Ovary (tissue), 7 donors: ENCODE measurements at regions not wholly inside any gene's neighbourhood (a gene's known extent, or its start where the extent isn't known, plus 50 kb on each side); places are given as distances from the start of the nearest gene placed in this dataset.

Experiments
- DNase-seq, 5 donors: peaks; one replicate each; pipeline ENCODE4 v3.0.0-alpha.2; 2019 to 2020
- H3K27ac ChIP-seq, 2 donors: fragments of 200-600 bp; one replicate each; pipeline versions ENCODE4 v1.5.1 to v1.8.0; 2019 to 2022
- H3K27me3 ChIP-seq: fragments of 200-600 bp; one replicate; pipeline ENCODE4 v1.8.0; 2022
- H3K36me3 ChIP-seq: fragments of 200-600 bp; sonication (generic); one replicate; pipeline ENCODE4 v1.5.1; 2019
- H3K4me1 ChIP-seq: one replicate; pipeline ENCODE4 v1.8.1; 2013; ENCODE audit warnings: mild to moderate bottlenecking, moderate library complexity; ENCODE audit not compliant: insufficient read depth
- H3K4me3 ChIP-seq: fragments of 200-600 bp; sonication (generic); one replicate; pipeline ENCODE4 v1.5.1; 2017
- H3K9me3 ChIP-seq, 2 donors: fragments of 200-600 bp in 1 of 2; sonication (generic) in 1 of 2; one replicate each; pipeline versions ENCODE4 v1.5.1 to v1.8.1; 2013 to 2019; ENCODE audit warnings: mild to moderate bottlenecking in 1 of 2, moderate library complexity in 1 of 2
- EP300 ChIP-seq: sonication (generic); formaldehyde crosslinking; IDR thresholded peaks from one replicate; pipeline ENCODE4 v1.6.1; 2017; ENCODE audit warnings: antibody characterized with exemption
- POLR2A ChIP-seq: fragments of 450-650 bp; IDR thresholded peaks from one replicate; pipeline ENCODE4 v1.6.1; 2017; ENCODE audit warnings: antibody characterized with exemption, mild to moderate bottlenecking, moderate library complexity
- WGBS, 3 donors: extraction: QIAGEN DNeasy Blood & Tissue Kit in 1 of 3; methylation state at CpG; one replicate each; pipeline versions ENCODE4 v1.1.5 to v1.1.7; 2013 to 2017; 5-methylcytosine and 5-hydroxymethylcytosine counted together
- intact Hi-C, 4 donors: fragments of 100-400 bp; cut with DNase I; formaldehyde crosslinking; loops; one replicate each; pipeline versions ENCODE4 v1.11.0 to v1.15.1; 2022 to 2023
- TF ChIP-seq, protein P1 (sequence below), 3 donors: fragments of 450-650 bp in 2 of 3; fragments of 200-600 bp in 1 of 3; IDR thresholded peaks; one replicate each; pipeline versions ENCODE4 v1.5.1 to v1.8.0; 2016 to 2022; ENCODE audit warnings: antibody characterized with exemption in 3 of 3, mild to moderate bottlenecking in 1 of 3
- donor health status: DM: no; HTN: no; CAD: no; lungs with moderate emphysema.
- donor health status: DM: no; HTN: no; CAD: no.
- donor health status: Bipolar disorder and iron deficiency.
- donor health status: DM: no; HTN: no; CAD: no.
- donor health status: DM: yes; HTN: yes; CAD: no.

DNA sequence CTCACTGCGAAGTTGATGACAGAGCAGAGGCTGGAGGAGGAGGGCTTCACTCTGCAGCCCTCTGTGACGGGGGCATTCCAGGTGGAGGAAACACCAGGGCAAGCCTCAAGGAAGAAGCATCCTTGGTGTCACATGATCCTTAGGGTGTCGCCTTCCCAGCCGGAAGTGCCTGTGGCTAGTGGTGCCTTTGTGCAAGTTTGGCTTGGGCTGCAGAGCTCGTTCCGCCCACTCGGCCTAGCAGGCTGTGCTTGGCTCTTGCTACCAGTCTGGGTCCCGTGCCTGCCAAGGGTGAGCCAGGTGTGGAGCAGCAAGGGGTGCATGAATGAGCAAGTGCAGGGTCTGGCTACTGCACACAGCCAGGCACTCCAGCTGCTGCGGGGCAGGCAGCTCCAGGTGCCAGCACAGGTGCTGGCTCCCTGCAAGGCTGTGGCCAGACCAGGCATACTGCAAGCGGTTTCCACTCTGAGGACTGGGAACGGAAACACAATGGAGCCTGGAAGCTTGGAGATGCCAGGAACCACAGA is 325.3 kb upstream of the SMIM21 start:
- H3K4me3 ChIP-seq = no peak overlapping the region
- H3K27me3 ChIP-seq = no peaks in the 10 kb centered on the region
- no peaks in the 10 kb centered on the region for H3K36me3 ChIP-seq
- WGBS, 3 donors = 76 to 81% (median 77%) methylated on average over 11 of the region's 11 CpGs
- no peak for DNase-seq
- no peak for TF ChIP-seq EP300
- no peak for TF ChIP-seq POLR2A
- TF ChIP-seq, protein P1, sequence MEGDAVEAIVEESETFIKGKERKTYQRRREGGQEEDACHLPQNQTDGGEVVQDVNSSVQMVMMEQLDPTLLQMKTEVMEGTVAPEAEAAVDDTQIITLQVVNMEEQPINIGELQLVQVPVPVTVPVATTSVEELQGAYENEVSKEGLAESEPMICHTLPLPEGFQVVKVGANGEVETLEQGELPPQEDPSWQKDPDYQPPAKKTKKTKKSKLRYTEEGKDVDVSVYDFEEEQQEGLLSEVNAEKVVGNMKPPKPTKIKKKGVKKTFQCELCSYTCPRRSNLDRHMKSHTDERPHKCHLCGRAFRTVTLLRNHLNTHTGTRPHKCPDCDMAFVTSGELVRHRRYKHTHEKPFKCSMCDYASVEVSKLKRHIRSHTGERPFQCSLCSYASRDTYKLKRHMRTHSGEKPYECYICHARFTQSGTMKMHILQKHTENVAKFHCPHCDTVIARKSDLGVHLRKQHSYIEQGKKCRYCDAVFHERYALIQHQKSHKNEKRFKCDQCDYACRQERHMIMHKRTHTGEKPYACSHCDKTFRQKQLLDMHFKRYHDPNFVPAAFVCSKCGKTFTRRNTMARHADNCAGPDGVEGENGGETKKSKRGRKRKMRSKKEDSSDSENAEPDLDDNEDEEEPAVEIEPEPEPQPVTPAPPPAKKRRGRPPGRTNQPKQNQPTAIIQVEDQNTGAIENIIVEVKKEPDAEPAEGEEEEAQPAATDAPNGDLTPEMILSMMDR (IDR thresholded peaks at IDR 0.05) = no peak
- H3K27ac ChIP-seq = no peak overlapping the region
- peaks cover 4% of the 10 kb centered on the region for H3K4me1 ChIP-seq
- H3K9me3 ChIP-seq = no peaks in the 10 kb centered on the region
- intact Hi-C loops = no loop called here

DNA sequence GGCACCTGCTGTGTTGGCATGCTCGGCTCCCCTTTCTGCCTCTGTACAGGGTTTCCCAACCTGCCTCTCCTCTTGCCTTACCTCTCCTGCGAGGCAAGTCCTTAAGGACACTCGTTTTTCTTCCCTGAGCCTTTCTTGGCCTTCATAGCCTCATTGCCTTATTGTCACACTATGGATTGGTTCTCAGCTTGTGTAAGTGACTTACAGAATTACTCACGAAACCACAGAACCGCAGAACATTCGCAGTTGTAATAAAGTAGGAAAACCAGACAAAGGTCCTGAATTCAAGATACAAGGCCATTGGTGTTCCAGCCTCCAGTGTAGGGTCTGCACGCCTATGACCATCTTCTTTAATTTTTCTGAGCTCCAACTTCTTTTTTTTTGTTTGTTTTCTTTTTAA is 317.6 kb upstream of the SMIM21 start:
- 92 to 96% (median 95%) methylated on average over 7 of the region's 7 CpGs for WGBS, 3 donors
- peaks cover 2% of the 10 kb centered on the region for H3K4me1 ChIP-seq
- intact Hi-C loops = no loop called here
- H3K36me3 ChIP-seq = no peaks in the 10 kb centered on the region
- H3K27me3 ChIP-seq = no peaks in the 10 kb centered on the region
- no peaks in the 10 kb centered on the region for H3K9me3 ChIP-seq
- no peak overlapping the region for H3K27ac ChIP-seq
- no peak for DNase-seq
- TF ChIP-seq, protein P1 (IDR thresholded peaks at IDR 0.05) = no peak
- H3K4me3 ChIP-seq = no peak overlapping the region

DNA sequence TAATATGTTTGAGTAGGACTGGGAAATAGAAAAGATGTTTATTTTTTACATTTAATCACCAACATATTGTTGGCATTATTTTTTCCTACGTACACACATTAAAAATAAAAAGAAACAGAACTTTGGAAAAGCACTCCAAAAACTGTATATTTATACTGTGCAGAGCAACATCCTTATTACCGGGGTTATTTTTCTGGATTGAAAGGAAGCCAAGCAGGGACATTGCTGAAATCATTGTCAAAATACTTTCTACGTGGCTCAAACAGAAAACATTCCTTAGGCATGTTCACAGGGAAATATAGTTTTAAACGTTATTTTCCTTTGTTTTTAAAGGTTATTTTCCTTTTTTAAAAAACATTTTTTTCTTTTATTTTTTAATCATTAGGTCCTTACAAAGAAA is 315.0 kb upstream of the SMIM21 start:
- intact Hi-C loops = no loop called here
- H3K36me3 ChIP-seq = no peaks in the 10 kb centered on the region
- 11 to 16% (median 12%) methylated on average over 4 of the region's 4 CpGs for WGBS, 3 donors
- H3K4me1 ChIP-seq = peaks cover 2% of the 10 kb centered on the region
- no peak for TF ChIP-seq POLR2A
- TF ChIP-seq, protein P1 (IDR thresholded peaks at IDR 0.05) = no peak
- TF ChIP-seq EP300 = no peak
- no peak for DNase-seq
- no peaks in the 10 kb centered on the region for H3K9me3 ChIP-seq
- no peak overlapping the region for H3K27ac ChIP-seq
- H3K27me3 ChIP-seq = no peaks in the 10 kb centered on the region
- no peak overlapping the region for H3K4me3 ChIP-seq

DNA sequence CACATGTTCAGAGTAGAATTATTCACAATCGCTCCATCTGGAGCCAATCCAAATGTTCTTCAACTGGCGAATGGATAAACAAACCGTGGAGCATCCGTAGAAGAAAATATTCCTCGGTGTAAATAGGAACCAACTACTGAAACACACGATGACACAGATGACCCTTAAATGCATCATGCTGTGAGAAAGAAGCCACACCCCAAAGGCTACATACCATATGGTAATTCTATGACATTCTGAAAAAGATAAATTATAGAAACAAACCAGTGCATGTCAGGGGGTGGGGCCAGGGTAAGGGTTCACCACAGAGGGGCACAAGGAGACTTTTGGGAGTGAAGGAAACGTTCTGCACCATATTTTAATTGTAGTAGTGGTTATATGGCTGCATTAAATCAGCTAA is 312.2 kb upstream of the SMIM21 start:
- 44 to 64% (median 49%) methylated on average over 7 of the region's 7 CpGs for WGBS, 3 donors
- no peaks in the 10 kb centered on the region for H3K27me3 ChIP-seq

More for the DNA sequence above, 312.2 kb upstream of the SMIM21 start:
- H3K9me3 ChIP-seq = peaks cover 0 to 3% of the 10 kb centered on the region in 2 donors
- TF ChIP-seq, protein P1 (IDR thresholded peaks at IDR 0.05) = no peak
- TF ChIP-seq EP300 = no peak
- no peak for TF ChIP-seq POLR2A
- H3K36me3 ChIP-seq = no peaks in the 10 kb centered on the region
- intact Hi-C loops = no loop called here
- no peak overlapping the region for H3K27ac ChIP-seq
- DNase-seq = no peak
- H3K4me3 ChIP-seq = no peak overlapping the region
- H3K4me1 ChIP-seq = peaks cover 2% of the 10 kb centered on the region
